Testis (tissue), 2 donors: ENCODE measurements at regions not wholly inside any gene's neighbourhood (a gene's known extent, or its start where the extent isn't known, plus 50 kb on each side); places are given as distances from the start of the nearest gene placed in this dataset.

Experiments
- DNase-seq: peaks from one replicate; pipeline ENCODE4 v3.0.0-alpha.2; 2019
- H3K27ac ChIP-seq, 2 donors: fragments of 200-600 bp; sonication (generic); one replicate each; pipeline ENCODE4 v1.5.1; 2019
- H3K27me3 ChIP-seq: fragments of 200-600 bp; sonication (generic); one replicate; pipeline ENCODE4 v1.5.1; 2019
- H3K36me3 ChIP-seq: fragments of 200-600 bp; sonication (generic); one replicate; pipeline ENCODE4 v1.5.1; 2017; ENCODE audit warnings: low read depth; ENCODE audit errors: missing control alignments
- H3K4me1 ChIP-seq: fragments of 200-600 bp; sonication (generic); one replicate; pipeline ENCODE4 v1.5.1; 2019
- H3K4me3 ChIP-seq, 2 donors: fragments of 200-600 bp; sonication (generic); one replicate each; pipeline ENCODE4 v1.5.1; 2017 to 2019
- H3K9me3 ChIP-seq: fragments of 200-600 bp; sonication (generic); one replicate; pipeline ENCODE4 v1.5.1; 2017
- CTCF ChIP-seq, 3 experiments: fragments of 450-650 bp in 2 of 3; fragments of 200-600 bp in 1 of 3; sonication (generic) in 1 of 3; IDR thresholded peaks; one replicate each; pipeline ENCODE4 v1.5.1; 2016 to 2019; ENCODE audit warnings: antibody characterized with exemption in 3 of 3, mild to moderate bottlenecking in 2 of 3, moderate library complexity in 1 of 3
- POLR2A ChIP-seq: fragments of 450-650 bp; IDR thresholded peaks from one replicate; pipeline ENCODE4 v1.6.1; 2017; ENCODE audit warnings: antibody characterized with exemption, mild to moderate bottlenecking, moderate library complexity
- WGBS, 2 donors: methylation state at CpG; one replicate each; pipeline ENCODE4 v1.1.5; 2018; 5-methylcytosine and 5-hydroxymethylcytosine counted together
- intact Hi-C: fragments of 100-400 bp; cut with DNase I; formaldehyde crosslinking; loops from one replicate; pipeline ENCODE4 v1.15.1; 2023; ENCODE audit warnings: low total_unique reads

- Histone ChIP-seq H3K27ac (peak overlapping the region; percentile 31 to 59), H3K4me3 (no peak overlapping the region), H3K27me3 (no peaks in the 10 kb centered on the region), H3K9me3 (no peaks in the 10 kb centered on the region), H3K36me3 (no peaks in the 10 kb centered on the region), H3K4me1 (peaks cover 40% of the 10 kb centered on the region)
- TF ChIP-seq CTCF (IDR thresholded peaks at IDR 0.05) (no peak), POLR2A (no peak)
- DNase-seq: peak; percentile 43
- intact Hi-C loops: no loop called here
- WGBS, 2 donors: 49 to 76% methylated on average over 7 to 22 of the region's 24 CpGs
Observed at GRCh38 chr22:49014227-49015201, 813.2 kb downstream of the BRD1 start.

GRCh38 chr22:49013707-49014106, 814.0 kb downstream of the BRD1 start:
- Histone ChIP-seq H3K4me1 (peaks cover 40% of the 10 kb centered on the region), H3K27me3 (no peaks in the 10 kb centered on the region), H3K4me3 (no peak overlapping the region), H3K27ac (no peak overlapping the region), H3K9me3 (no peaks in the 10 kb centered on the region), H3K36me3 (no peaks in the 10 kb centered on the region)
- DNase-seq: peak; percentile 12
- intact Hi-C loops: no loop called here
- 96 to 99% methylated on average over 6 to 12 of the region's 12 CpGs for WGBS, 2 donors
- TF ChIP-seq POLR2A (no peak), CTCF (IDR thresholded peaks at IDR 0.05) (no peak)

GRCh38 chr22:49012712-49013395, 814.8 kb downstream of the BRD1 start:
- peak; percentile 15 for DNase-seq
- H3K27ac ChIP-seq: no peak overlapping the region
- WGBS, 2 donors: 61 to 63% methylated on average over 12 of the region's 12 CpGs
- H3K4me1 ChIP-seq: peaks cover 40% of the 10 kb centered on the region
- TF ChIP-seq CTCF (IDR thresholded peaks at IDR 0.05): no peak
- TF ChIP-seq POLR2A: no peak
- no peaks in the 10 kb centered on the region for H3K27me3 ChIP-seq
- no peaks in the 10 kb centered on the region for H3K9me3 ChIP-seq
- intact Hi-C loops: no loop called here
- H3K36me3 ChIP-seq: no peaks in the 10 kb centered on the region
- H3K4me3 ChIP-seq: no peak overlapping the region

DNA sequence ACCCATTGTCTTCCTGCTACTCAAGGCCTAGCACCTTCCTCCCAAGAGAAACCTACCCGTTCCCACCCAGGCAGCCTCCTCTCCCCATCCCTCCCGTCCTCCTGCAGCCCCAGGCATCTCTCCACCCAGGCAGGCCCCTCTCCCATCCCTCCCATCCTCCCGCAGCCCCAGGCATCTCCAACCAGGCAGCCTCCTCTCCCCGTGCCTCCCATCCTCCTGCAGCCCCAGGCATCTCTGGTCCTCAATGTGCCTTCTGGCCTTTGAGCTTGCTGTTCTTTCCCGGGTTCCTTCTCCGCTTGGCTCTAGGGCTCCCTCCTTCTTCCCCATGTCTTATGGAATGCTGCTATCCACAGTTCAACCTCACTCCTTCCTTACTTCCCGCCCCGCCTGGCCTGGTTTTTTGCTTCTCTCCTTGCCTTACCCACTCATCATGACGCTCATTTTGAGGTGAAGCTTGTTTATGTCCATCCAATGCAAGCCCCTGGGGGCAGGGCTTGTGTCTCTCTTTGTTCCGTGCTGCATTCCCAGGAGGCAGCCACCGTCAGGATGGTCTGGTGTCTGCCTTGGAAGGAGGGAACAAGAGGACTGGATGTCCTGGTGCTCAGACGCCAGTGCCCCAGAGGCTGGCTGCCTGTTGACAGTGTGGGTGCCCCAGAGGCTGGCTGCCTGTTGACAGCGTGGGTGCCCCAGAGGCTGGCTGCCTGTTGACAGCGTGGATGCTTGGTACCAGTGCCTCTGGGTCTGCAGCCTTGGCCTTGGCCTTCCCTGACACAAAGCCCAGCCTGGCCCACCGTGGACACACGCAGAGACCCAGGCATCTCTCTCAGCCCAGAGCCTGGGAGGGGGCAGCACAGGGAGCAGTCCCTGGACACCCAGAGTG, 815.7 kb downstream of the BRD1 start:
- Histone ChIP-seq H3K27me3 (no peaks in the 10 kb centered on the region), H3K4me3 (no peak overlapping the region), H3K36me3 (no peaks in the 10 kb centered on the region), H3K4me1 (peaks cover 39% of the 10 kb centered on the region), H3K27ac (no peak overlapping the region), H3K9me3 (no peaks in the 10 kb centered on the region)
- peak; percentile 14 for DNase-seq
- intact Hi-C loops: no loop called here
- WGBS, 2 donors: 60 to 65% methylated on average over 13 to 16 of the region's 16 CpGs
- TF ChIP-seq POLR2A (no peak), CTCF (IDR thresholded peaks at IDR 0.05) (no peak)
